ENCODE measurements at regions not wholly inside any gene's neighbourhood (a gene's known extent, or its start where the extent isn't known, plus 50 kb on each side); places are given as distances from the start of the nearest gene placed in this dataset.
"Not testable (repeated sequence)": the region's sequence is repeated elsewhere in the genome, so short reads cannot be mapped to it uniquely, and the experiment has no call there.

- Histone ChIP-seq H3K4me2 (no peak overlapping the region), H3K36me3 (ENCODE audit: insufficient read depth) (no peaks in the 10 kb centered on the region), H4K20me1 (ENCODE audit: insufficient read depth) (no peaks in the 10 kb centered on the region), H3K4me1 (ENCODE audit: low read depth, poor library complexity, severe bottlenecking) (no peaks in the 10 kb centered on the region), H3K4me3 (IDR thresholded peaks at IDR 0.05; ENCODE audit: insufficient read depth, low read depth, low read length) (no peak overlapping the region), H3K27ac (no peak overlapping the region), H3K79me2 (ENCODE audit: insufficient read depth, low read depth) (no peaks in the 10 kb centered on the region), H3K27me3 (ENCODE audit: insufficient read depth, low read depth) (no peaks in the 10 kb centered on the region), H3K9ac (no peak overlapping the region), H2AFZ (ENCODE audit: low read depth) (no peak overlapping the region)
- TF ChIP-seq, protein P1, sequence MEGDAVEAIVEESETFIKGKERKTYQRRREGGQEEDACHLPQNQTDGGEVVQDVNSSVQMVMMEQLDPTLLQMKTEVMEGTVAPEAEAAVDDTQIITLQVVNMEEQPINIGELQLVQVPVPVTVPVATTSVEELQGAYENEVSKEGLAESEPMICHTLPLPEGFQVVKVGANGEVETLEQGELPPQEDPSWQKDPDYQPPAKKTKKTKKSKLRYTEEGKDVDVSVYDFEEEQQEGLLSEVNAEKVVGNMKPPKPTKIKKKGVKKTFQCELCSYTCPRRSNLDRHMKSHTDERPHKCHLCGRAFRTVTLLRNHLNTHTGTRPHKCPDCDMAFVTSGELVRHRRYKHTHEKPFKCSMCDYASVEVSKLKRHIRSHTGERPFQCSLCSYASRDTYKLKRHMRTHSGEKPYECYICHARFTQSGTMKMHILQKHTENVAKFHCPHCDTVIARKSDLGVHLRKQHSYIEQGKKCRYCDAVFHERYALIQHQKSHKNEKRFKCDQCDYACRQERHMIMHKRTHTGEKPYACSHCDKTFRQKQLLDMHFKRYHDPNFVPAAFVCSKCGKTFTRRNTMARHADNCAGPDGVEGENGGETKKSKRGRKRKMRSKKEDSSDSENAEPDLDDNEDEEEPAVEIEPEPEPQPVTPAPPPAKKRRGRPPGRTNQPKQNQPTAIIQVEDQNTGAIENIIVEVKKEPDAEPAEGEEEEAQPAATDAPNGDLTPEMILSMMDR (conservative IDR thresholded peaks at IDR 0.05; ENCODE audit: low read depth, low read length) = no peak
Observed at GRCh38 chr1:221972276-221973235, 230.7 kb upstream of the DUSP10 start.

- not testable (repeated sequence) for H3K4me1 ChIP-seq (ENCODE audit: low read depth, poor library complexity, severe bottlenecking); H3K4me3 ChIP-seq (IDR thresholded peaks at IDR 0.05; ENCODE audit: insufficient read depth, low read depth, low read length); H3K27ac ChIP-seq; H3K4me2 ChIP-seq; H3K79me2 ChIP-seq (ENCODE audit: insufficient read depth, low read depth); H2AFZ ChIP-seq (ENCODE audit: low read depth); H3K27me3 ChIP-seq (ENCODE audit: insufficient read depth, low read depth); H3K36me3 ChIP-seq (ENCODE audit: insufficient read depth); H3K9ac ChIP-seq; H4K20me1 ChIP-seq (ENCODE audit: insufficient read depth)
Observed at GRCh38 chr1:221971035-221971434, 229.1 kb upstream of the DUSP10 start.

GRCh38 chr1:221969298-221969858 lies 227.5 kb upstream of the DUSP10 start:
- not testable (repeated sequence) for H3K27me3 ChIP-seq (ENCODE audit: insufficient read depth, low read depth); H3K27ac ChIP-seq; H3K4me3 ChIP-seq (IDR thresholded peaks at IDR 0.05; ENCODE audit: insufficient read depth, low read depth, low read length); H3K79me2 ChIP-seq (ENCODE audit: insufficient read depth, low read depth); H3K4me2 ChIP-seq; H2AFZ ChIP-seq (ENCODE audit: low read depth); H4K20me1 ChIP-seq (ENCODE audit: insufficient read depth); H3K9ac ChIP-seq; H3K36me3 ChIP-seq (ENCODE audit: insufficient read depth); H3K4me1 ChIP-seq (ENCODE audit: low read depth, poor library complexity, severe bottlenecking)

- H4K20me1 ChIP-seq (ENCODE audit: insufficient read depth); H2AFZ ChIP-seq (ENCODE audit: low read depth); H3K79me2 ChIP-seq (ENCODE audit: insufficient read depth, low read depth); H3K27ac ChIP-seq; H3K9ac ChIP-seq; H3K4me3 ChIP-seq (IDR thresholded peaks at IDR 0.05; ENCODE audit: insufficient read depth, low read depth, low read length); H3K27me3 ChIP-seq (ENCODE audit: insufficient read depth, low read depth); H3K4me2 ChIP-seq; H3K36me3 ChIP-seq (ENCODE audit: insufficient read depth): not testable (repeated sequence)
- peaks cover 18% of the 10 kb centered on the region for H3K4me1 ChIP-seq (ENCODE audit: low read depth, poor library complexity, severe bottlenecking)
Observed at GRCh38 chr1:221967538-221967937, 225.6 kb upstream of the DUSP10 start.

DNA sequence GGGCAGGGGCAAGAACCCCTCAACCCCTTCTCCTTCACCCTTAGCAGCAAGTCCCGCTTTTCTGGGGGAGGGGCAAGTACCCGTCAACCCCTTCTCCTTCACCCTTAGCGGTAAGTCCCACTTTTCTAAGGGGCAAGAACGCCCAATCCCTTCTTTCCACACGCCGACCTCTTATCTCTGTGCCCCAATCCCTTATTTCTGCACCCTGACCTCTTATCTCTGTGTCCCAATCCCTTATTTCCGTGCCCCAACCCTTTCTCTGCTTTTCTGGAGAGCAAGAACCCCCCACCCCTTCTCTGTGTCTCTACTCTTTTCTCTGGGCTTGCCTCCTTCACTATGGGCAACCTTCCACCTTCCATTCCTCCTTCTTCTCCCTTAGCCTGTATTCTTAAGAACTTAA lies 225.0 kb upstream of the DUSP10 start:
- not testable (repeated sequence) for H3K9ac ChIP-seq; H3K79me2 ChIP-seq (ENCODE audit: insufficient read depth, low read depth); H3K4me2 ChIP-seq; H3K36me3 ChIP-seq (ENCODE audit: insufficient read depth); H4K20me1 ChIP-seq (ENCODE audit: insufficient read depth); H2AFZ ChIP-seq (ENCODE audit: low read depth); H3K27ac ChIP-seq; H3K27me3 ChIP-seq (ENCODE audit: insufficient read depth, low read depth); H3K4me3 ChIP-seq (IDR thresholded peaks at IDR 0.05; ENCODE audit: insufficient read depth, low read depth, low read length)
- peaks cover 25% of the 10 kb centered on the region for H3K4me1 ChIP-seq (ENCODE audit: low read depth, poor library complexity, severe bottlenecking)

DNA sequence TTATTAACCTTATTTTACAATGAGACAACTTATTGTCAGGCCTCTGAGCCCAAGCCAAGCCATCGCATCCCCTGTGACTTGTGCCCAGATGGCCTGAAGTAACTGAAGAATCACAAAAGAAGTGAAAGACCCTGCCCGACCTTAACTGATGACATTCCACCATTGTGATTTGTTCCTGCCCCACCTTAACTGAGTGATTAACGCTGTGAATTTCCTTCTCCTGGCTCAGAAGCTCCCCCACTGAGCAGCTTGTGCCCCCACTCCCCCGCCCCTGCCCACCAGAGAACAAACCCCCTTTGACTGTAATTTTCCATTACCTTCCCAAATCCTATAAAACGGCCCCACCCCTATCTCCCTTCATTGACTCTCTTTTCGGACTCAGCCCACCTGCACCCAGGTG lies 224.0 kb upstream of the DUSP10 start:
- H4K20me1 ChIP-seq (ENCODE audit: insufficient read depth); H3K9ac ChIP-seq; H3K4me3 ChIP-seq (IDR thresholded peaks at IDR 0.05; ENCODE audit: insufficient read depth, low read depth, low read length); H3K27me3 ChIP-seq (ENCODE audit: insufficient read depth, low read depth); H2AFZ ChIP-seq (ENCODE audit: low read depth); H3K36me3 ChIP-seq (ENCODE audit: insufficient read depth); H3K79me2 ChIP-seq (ENCODE audit: insufficient read depth, low read depth); H3K27ac ChIP-seq; H3K4me2 ChIP-seq: not testable (repeated sequence)
- H3K4me1 ChIP-seq (ENCODE audit: low read depth, poor library complexity, severe bottlenecking) = peaks cover 35% of the 10 kb centered on the region

All from KMS-11 (cell line).